NCI-H526 (cell line): ENCODE measurements at regions not wholly inside any gene's neighbourhood (a gene's known extent, or its start where the extent isn't known, plus 50 kb on each side); places are given as distances from the start of the nearest gene placed in this dataset.
"Not testable (repeated sequence)": the region's sequence is repeated elsewhere in the genome, so short reads cannot be mapped to it uniquely, and the experiment has no call there.

Experiments
- DNase-seq, 2 experiments: peaks; one replicate each; lab custom pipeline; 2025; lab: John Stamatoyannopoulos, UW

- not testable (repeated sequence) for DNase-seq
These were observed 117.0 kb downstream of the SDHAF3 start for GRCh38 chr7:97234494-97234893.

- no peak for DNase-seq
These were observed 128.8 kb downstream of the SDHAF3 start for GRCh38 chr7:97246317-97246716.

GRCh38 chr7:97258187-97258586 lies 140.7 kb downstream of the SDHAF3 start:
- DNase-seq: not testable (repeated sequence)

- no peak for DNase-seq
These were observed 152.2 kb downstream of the SDHAF3 start for GRCh38 chr7:97269741-97270140.

- no peak for DNase-seq
These were observed 152.8 kb downstream of the SDHAF3 start for GRCh38 chr7:97270280-97270679.

GRCh38 chr7:97271619-97272018 lies 154.1 kb downstream of the SDHAF3 start:
- DNase-seq: no peak

- no peak for DNase-seq
These were observed 154.9 kb downstream of the SDHAF3 start for GRCh38 chr7:97272237-97272975.

- no peak for DNase-seq
These were observed 158.0 kb downstream of the SDHAF3 start for GRCh38 chr7:97275475-97275874.

- no peak for DNase-seq
These were observed 163.5 kb downstream of the SDHAF3 start for GRCh38 chr7:97280950-97281349.

- no peak for DNase-seq
These were observed 167.8 kb downstream of the SDHAF3 start for GRCh38 chr7:97285348-97285747.

GRCh38 chr7:97293031-97293430 lies 175.5 kb downstream of the SDHAF3 start:
- DNase-seq: no peak

- no peak for DNase-seq
These were observed 181.1 kb downstream of the SDHAF3 start for GRCh38 chr7:97298561-97298960.

GRCh38 chr7:97305589-97305988 lies 188.1 kb downstream of the SDHAF3 start:
- DNase-seq: no peak

GRCh38 chr7:97307521-97308108 lies 190.1 kb downstream of the SDHAF3 start:
- DNase-seq: no peak

GRCh38 chr7:97313900-97314299 lies 196.4 kb downstream of the SDHAF3 start:
- no peak for DNase-seq

- DNase-seq: no peak
These were observed 200.1 kb downstream of the SDHAF3 start for GRCh38 chr7:97317575-97317974.

- not testable (repeated sequence) for DNase-seq
These were observed 212.4 kb downstream of the SDHAF3 start for GRCh38 chr7:97329871-97330270.

- DNase-seq: no peak
These were observed 220.4 kb downstream of the SDHAF3 start for GRCh38 chr7:97337849-97338248.

GRCh38 chr7:97342512-97342911 lies 225.0 kb downstream of the SDHAF3 start:
- DNase-seq: no peak

GRCh38 chr7:97346349-97346748 lies 228.9 kb downstream of the SDHAF3 start:
- DNase-seq: no peak

- DNase-seq: no peak
These were observed 234.0 kb downstream of the SDHAF3 start for GRCh38 chr7:97351488-97351887.

GRCh38 chr7:97357459-97357858 lies 240.0 kb downstream of the SDHAF3 start:
- DNase-seq: no peak

- no peak for DNase-seq
These were observed 255.4 kb downstream of the SDHAF3 start for GRCh38 chr7:97372882-97373281.

GRCh38 chr7:97373736-97374135 lies 256.2 kb downstream of the SDHAF3 start:
- no peak for DNase-seq
